ENCODE measurements at regions not wholly inside any gene's neighbourhood (a gene's known extent, or its start where the extent isn't known, plus 50 kb on each side); places are given as distances from the start of the nearest gene placed in this dataset.

DNA sequence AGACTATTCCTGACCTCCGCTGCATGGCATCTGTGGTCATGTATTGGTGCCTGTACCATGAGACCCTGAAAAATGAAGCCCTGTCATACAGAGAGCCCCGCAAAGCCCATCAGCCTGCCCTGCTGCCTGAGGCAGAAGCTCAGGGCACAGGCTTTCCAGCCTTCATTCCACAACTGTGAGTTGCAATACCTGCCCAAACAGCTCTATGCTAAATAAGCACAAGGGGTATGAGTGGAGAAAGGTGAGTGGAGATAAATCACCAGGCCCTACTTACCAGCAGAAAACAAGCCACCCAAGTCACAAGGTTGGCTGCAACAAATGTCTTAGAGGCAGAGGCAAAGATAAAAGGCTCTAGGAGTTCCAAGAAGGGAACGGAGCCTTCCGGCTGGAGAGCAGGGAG lies 277.4 kb downstream of the TNS1 start:
- Mint-ChIP-seq H3K27me3 (ENCODE audit: insufficient read depth, low read depth, poor library complexity) (peaks cover 3% of the 10 kb centered on the region), H3K9me3 (no peaks in the 10 kb centered on the region), H3K36me3 (ENCODE audit: low read depth) (no peaks in the 10 kb centered on the region; the same call in 2 of the 3 replicates), H3K27ac (no peak overlapping the region), H3K4me1 (no peaks in the 10 kb centered on the region), H3K4me3 (no peak overlapping the region)
- H2AFZ ChIP-seq: no peak overlapping the region
- no peaks in the 10 kb centered on the region for H3F3A ChIP-seq (replicated peaks; ENCODE audit: low read depth)
- H4K20me1 ChIP-seq (replicated peaks; ENCODE audit: insufficient read depth): no peaks in the 10 kb centered on the region
- ATAC-seq (no peak), DNase-seq (ENCODE audit: low spot score) (no peak)
- no peaks in the 10 kb centered on the region for H3K79me2 ChIP-seq (replicated peaks; ENCODE audit: insufficient read depth)
- H3K27ac ChIP-seq (ENCODE audit: low read depth): no peak overlapping the region
- H3K4me3 ChIP-seq: no peak overlapping the region
- H3K36me3 ChIP-seq (ENCODE audit: insufficient read depth): no peaks in the 10 kb centered on the region
- no peaks in the 10 kb centered on the region for H3K9me2 ChIP-seq (ENCODE audit: insufficient read depth)
- TF ChIP-seq EZH2phosphoT487 (IDR thresholded peaks at IDR 0.05; ENCODE audit: unreplicated experiment): no peak
- TF ChIP-seq EZH2 (IDR thresholded peaks at IDR 0.05; ENCODE audit: low read depth, unreplicated experiment): no peak
- TF ChIP-seq, protein P1, sequence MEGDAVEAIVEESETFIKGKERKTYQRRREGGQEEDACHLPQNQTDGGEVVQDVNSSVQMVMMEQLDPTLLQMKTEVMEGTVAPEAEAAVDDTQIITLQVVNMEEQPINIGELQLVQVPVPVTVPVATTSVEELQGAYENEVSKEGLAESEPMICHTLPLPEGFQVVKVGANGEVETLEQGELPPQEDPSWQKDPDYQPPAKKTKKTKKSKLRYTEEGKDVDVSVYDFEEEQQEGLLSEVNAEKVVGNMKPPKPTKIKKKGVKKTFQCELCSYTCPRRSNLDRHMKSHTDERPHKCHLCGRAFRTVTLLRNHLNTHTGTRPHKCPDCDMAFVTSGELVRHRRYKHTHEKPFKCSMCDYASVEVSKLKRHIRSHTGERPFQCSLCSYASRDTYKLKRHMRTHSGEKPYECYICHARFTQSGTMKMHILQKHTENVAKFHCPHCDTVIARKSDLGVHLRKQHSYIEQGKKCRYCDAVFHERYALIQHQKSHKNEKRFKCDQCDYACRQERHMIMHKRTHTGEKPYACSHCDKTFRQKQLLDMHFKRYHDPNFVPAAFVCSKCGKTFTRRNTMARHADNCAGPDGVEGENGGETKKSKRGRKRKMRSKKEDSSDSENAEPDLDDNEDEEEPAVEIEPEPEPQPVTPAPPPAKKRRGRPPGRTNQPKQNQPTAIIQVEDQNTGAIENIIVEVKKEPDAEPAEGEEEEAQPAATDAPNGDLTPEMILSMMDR (conservative IDR thresholded peaks at IDR 0.05; ENCODE audit: low read depth in 2 of 2): no peak
- TF ChIP-seq CREB1 (CRISPR knock-in tag; IDR thresholded peaks at IDR 0.05; ENCODE audit: low read depth): no peak
- no peak for TF ChIP-seq POLR2AphosphoS5 (IDR thresholded peaks at IDR 0.05; ENCODE audit: low read depth)
- TF ChIP-seq ZNF114 (CRISPR knock-in tag; IDR thresholded peaks at IDR 0.05): no peak
- no peaks in the 10 kb centered on the region for H3K4me1 ChIP-seq (ENCODE audit: insufficient read depth)
- H3K27me3 ChIP-seq (ENCODE audit: insufficient read depth): no peaks in the 10 kb centered on the region
- H3K4me2 ChIP-seq: no peak overlapping the region

DNA sequence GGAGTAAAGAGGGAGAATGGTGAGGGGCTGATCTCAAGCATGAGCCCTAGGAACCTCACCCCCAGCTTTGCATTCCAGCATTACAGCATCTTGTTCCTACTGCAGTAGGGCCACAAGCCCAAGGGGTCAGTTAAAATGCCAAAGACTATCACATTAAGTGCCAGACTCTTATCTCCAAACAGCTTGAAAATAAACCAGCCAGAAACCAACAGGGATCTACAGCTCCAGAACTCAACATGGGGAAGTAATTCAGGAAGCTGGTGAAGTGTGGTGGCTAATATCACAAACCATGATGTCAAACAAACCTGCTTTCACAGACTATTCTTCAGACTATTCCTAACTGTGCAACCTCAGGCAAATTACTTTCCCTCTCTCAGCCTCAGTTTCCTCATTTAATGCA lies 278.3 kb downstream of the TNS1 start:
- TF ChIP-seq JUNB (IDR thresholded peaks at IDR 0.05; ENCODE audit: unreplicated experiment) (no peak), CREB1 (CRISPR knock-in tag; IDR thresholded peaks at IDR 0.05; ENCODE audit: low read depth) (no peak), POLR2AphosphoS5 (IDR thresholded peaks at IDR 0.05; ENCODE audit: low read depth) (no peak), STAT1 (IDR thresholded peaks at IDR 0.05; ENCODE audit: unreplicated experiment) (no peak), ZNF331 (CRISPR knock-in tag; IDR thresholded peaks at IDR 0.05; ENCODE audit: low read depth) (no peak), ZNF114 (CRISPR knock-in tag; IDR thresholded peaks at IDR 0.05) (no peak)
- TF ChIP-seq, protein P2, sequence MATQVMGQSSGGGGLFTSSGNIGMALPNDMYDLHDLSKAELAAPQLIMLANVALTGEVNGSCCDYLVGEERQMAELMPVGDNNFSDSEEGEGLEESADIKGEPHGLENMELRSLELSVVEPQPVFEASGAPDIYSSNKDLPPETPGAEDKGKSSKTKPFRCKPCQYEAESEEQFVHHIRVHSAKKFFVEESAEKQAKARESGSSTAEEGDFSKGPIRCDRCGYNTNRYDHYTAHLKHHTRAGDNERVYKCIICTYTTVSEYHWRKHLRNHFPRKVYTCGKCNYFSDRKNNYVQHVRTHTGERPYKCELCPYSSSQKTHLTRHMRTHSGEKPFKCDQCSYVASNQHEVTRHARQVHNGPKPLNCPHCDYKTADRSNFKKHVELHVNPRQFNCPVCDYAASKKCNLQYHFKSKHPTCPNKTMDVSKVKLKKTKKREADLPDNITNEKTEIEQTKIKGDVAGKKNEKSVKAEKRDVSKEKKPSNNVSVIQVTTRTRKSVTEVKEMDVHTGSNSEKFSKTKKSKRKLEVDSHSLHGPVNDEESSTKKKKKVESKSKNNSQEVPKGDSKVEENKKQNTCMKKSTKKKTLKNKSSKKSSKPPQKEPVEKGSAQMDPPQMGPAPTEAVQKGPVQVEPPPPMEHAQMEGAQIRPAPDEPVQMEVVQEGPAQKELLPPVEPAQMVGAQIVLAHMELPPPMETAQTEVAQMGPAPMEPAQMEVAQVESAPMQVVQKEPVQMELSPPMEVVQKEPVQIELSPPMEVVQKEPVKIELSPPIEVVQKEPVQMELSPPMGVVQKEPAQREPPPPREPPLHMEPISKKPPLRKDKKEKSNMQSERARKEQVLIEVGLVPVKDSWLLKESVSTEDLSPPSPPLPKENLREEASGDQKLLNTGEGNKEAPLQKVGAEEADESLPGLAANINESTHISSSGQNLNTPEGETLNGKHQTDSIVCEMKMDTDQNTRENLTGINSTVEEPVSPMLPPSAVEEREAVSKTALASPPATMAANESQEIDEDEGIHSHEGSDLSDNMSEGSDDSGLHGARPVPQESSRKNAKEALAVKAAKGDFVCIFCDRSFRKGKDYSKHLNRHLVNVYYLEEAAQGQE (IDR thresholded peaks at IDR 0.05; ENCODE audit: unreplicated experiment): no peak
- TF ChIP-seq, protein P1 (conservative IDR thresholded peaks at IDR 0.05; ENCODE audit: low read depth in 2 of 2): no peak
- Histone ChIP-seq H2AFZ (no peak overlapping the region), H3K4me3 (no peak overlapping the region), H3K27me3 (ENCODE audit: insufficient read depth) (no peaks in the 10 kb centered on the region), H3K4me1 (ENCODE audit: insufficient read depth) (no peaks in the 10 kb centered on the region), H3K36me3 (ENCODE audit: insufficient read depth) (no peaks in the 10 kb centered on the region), H3K9me2 (ENCODE audit: insufficient read depth) (0 out of 2 replicates have a peak, but pooled peaks cover under 1% of the 10 kb centered on the region), H4K20me1 (replicated peaks; ENCODE audit: insufficient read depth) (no peaks in the 10 kb centered on the region), H3K79me2 (replicated peaks; ENCODE audit: insufficient read depth) (no peaks in the 10 kb centered on the region), H3K27ac (ENCODE audit: low read depth) (no peak overlapping the region), H3F3A (replicated peaks; ENCODE audit: low read depth) (no peaks in the 10 kb centered on the region), H3K4me2 (no peak overlapping the region)
- Mint-ChIP-seq H3K36me3 (ENCODE audit: low read depth) (no peaks in the 10 kb centered on the region; the same call in 2 of the 3 replicates), H3K4me3 (no peak overlapping the region), H3K9me3 (no peaks in the 10 kb centered on the region), H3K27me3 (ENCODE audit: insufficient read depth, low read depth, poor library complexity) (peaks cover under 1% of the 10 kb centered on the region), H3K27ac (no peak overlapping the region), H3K4me1 (no peaks in the 10 kb centered on the region)
- ATAC-seq: no peak
- no peak for DNase-seq (ENCODE audit: low spot score)
